ENCODE measurements at regions not wholly inside any gene's neighbourhood (a gene's known extent, or its start where the extent isn't known, plus 50 kb on each side); places are given as distances from the start of the nearest gene placed in this dataset.

GRCh38 chr2:83757329-83757728, 701.8 kb downstream of the SUCLG1 start:
- H3F3A ChIP-seq (ENCODE audit: low read depth): no peaks in the 10 kb centered on the region
- no peak for TF ChIP-seq EZH2phosphoT487 (IDR thresholded peaks at IDR 0.05; ENCODE audit: borderline replicate concordance)
- TF ChIP-seq, protein P1, sequence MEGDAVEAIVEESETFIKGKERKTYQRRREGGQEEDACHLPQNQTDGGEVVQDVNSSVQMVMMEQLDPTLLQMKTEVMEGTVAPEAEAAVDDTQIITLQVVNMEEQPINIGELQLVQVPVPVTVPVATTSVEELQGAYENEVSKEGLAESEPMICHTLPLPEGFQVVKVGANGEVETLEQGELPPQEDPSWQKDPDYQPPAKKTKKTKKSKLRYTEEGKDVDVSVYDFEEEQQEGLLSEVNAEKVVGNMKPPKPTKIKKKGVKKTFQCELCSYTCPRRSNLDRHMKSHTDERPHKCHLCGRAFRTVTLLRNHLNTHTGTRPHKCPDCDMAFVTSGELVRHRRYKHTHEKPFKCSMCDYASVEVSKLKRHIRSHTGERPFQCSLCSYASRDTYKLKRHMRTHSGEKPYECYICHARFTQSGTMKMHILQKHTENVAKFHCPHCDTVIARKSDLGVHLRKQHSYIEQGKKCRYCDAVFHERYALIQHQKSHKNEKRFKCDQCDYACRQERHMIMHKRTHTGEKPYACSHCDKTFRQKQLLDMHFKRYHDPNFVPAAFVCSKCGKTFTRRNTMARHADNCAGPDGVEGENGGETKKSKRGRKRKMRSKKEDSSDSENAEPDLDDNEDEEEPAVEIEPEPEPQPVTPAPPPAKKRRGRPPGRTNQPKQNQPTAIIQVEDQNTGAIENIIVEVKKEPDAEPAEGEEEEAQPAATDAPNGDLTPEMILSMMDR (conservative IDR thresholded peaks at IDR 0.05; ENCODE audit: low read length): no peak
- H3K9ac ChIP-seq (ENCODE audit: low read depth, low read length, poor library complexity, severe bottlenecking): no peak overlapping the region
- no peaks in the 10 kb centered on the region for H3K9me3 ChIP-seq (ENCODE audit: insufficient read depth, low read depth, low read length)
- H3K4me3 ChIP-seq (ENCODE audit: low read length, poor library complexity, severe bottlenecking): no peak overlapping the region
- no peaks in the 10 kb centered on the region for H3K27me3 ChIP-seq (ENCODE audit: insufficient read depth, low read length, poor library complexity, severe bottlenecking)
- no peak overlapping the region for H3K4me2 ChIP-seq (ENCODE audit: low read depth, low read length, poor library complexity, severe bottlenecking)
- no peaks in the 10 kb centered on the region for H4K20me1 ChIP-seq (ENCODE audit: insufficient read depth, low read length, poor library complexity, severe bottlenecking)
- H3K79me2 ChIP-seq (ENCODE audit: insufficient read depth, low read length): no peaks in the 10 kb centered on the region
- no peaks in the 10 kb centered on the region for H3K4me1 ChIP-seq (ENCODE audit: insufficient read depth, low read length, poor library complexity, severe bottlenecking)
- no peak overlapping the region for H2AFZ ChIP-seq (ENCODE audit: low read length)
- no peaks in the 10 kb centered on the region for H3K36me3 ChIP-seq (ENCODE audit: insufficient read depth, low read length)
- no peaks in the 10 kb centered on the region for H3K9me2 ChIP-seq (replicated peaks; ENCODE audit: low read depth, low read length)

DNA sequence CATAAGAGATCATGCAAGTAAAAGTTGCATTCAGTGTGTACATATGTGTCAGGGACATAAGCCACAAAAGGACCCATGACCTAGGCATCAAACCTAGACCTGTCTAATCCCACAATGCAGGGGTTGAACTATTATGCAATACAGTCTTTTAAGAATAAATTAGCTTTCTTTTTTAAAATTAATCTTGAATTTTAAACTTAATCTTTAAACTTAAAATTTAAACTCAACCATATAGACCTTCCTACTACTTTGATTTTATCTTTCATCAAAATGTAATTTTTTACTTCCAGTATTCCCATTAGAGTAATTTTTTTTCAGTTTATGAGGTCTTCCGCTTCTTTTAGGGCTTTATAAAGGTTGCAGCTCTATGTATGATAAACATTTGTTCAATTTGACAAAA, 702.9 kb downstream of the SUCLG1 start:
- TF ChIP-seq, protein P1 (conservative IDR thresholded peaks at IDR 0.05; ENCODE audit: low read length): no peak
- no peak for TF ChIP-seq EZH2phosphoT487 (IDR thresholded peaks at IDR 0.05; ENCODE audit: borderline replicate concordance)
- Histone ChIP-seq H3K4me3 (ENCODE audit: low read length, poor library complexity, severe bottlenecking) (no peak overlapping the region), H3K4me1 (ENCODE audit: insufficient read depth, low read length, poor library complexity, severe bottlenecking) (no peaks in the 10 kb centered on the region), H3K4me2 (ENCODE audit: low read depth, low read length, poor library complexity, severe bottlenecking) (no peak overlapping the region), H3K9me2 (replicated peaks; ENCODE audit: low read depth, low read length) (no peaks in the 10 kb centered on the region), H3K9me3 (ENCODE audit: insufficient read depth, low read depth, low read length) (no peaks in the 10 kb centered on the region), H2AFZ (ENCODE audit: low read length) (no peak overlapping the region), H3K79me2 (ENCODE audit: insufficient read depth, low read length) (no peaks in the 10 kb centered on the region), H3K9ac (ENCODE audit: low read depth, low read length, poor library complexity, severe bottlenecking) (no peak overlapping the region), H4K20me1 (ENCODE audit: insufficient read depth, low read length, poor library complexity, severe bottlenecking) (no peaks in the 10 kb centered on the region), H3K36me3 (ENCODE audit: insufficient read depth, low read length) (no peaks in the 10 kb centered on the region), H3K27me3 (ENCODE audit: insufficient read depth, low read length, poor library complexity, severe bottlenecking) (no peaks in the 10 kb centered on the region), H3F3A (ENCODE audit: low read depth) (no peaks in the 10 kb centered on the region)

DNA sequence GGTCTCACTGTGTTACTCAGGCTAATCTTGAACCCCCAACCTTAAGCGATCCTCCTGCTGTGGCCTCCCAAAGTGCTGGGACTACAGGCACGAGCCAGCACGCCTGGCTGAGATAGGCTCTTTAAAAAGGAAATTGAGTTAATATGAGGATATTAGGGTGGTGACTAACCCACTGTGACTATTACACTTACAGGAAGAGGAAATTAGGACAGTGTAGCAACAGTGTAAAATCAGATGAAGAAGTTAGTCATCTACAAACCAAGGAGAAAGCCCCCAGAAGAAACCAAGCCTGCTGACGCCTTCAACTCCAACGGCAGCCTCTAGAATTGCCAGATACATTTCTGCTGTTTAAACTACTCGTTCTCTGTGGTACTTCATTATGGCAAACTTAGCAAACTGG, 711.9 kb downstream of the SUCLG1 start:
- no peaks in the 10 kb centered on the region for H3F3A ChIP-seq (ENCODE audit: low read depth)
- no peaks in the 10 kb centered on the region for H3K4me1 ChIP-seq (ENCODE audit: insufficient read depth, low read length, poor library complexity, severe bottlenecking)
- H3K9ac ChIP-seq (ENCODE audit: low read depth, low read length, poor library complexity, severe bottlenecking): no peak overlapping the region
- no peaks in the 10 kb centered on the region for H3K9me3 ChIP-seq (ENCODE audit: insufficient read depth, low read depth, low read length)
- H3K4me2 ChIP-seq (ENCODE audit: low read depth, low read length, poor library complexity, severe bottlenecking): no peak overlapping the region
- no peak overlapping the region for H2AFZ ChIP-seq (ENCODE audit: low read length)
- H3K4me3 ChIP-seq (ENCODE audit: low read length, poor library complexity, severe bottlenecking): no peak overlapping the region
- no peaks in the 10 kb centered on the region for H3K27me3 ChIP-seq (ENCODE audit: insufficient read depth, low read length, poor library complexity, severe bottlenecking)
- no peak for TF ChIP-seq EZH2phosphoT487 (IDR thresholded peaks at IDR 0.05; ENCODE audit: borderline replicate concordance)
- TF ChIP-seq, protein P1 (conservative IDR thresholded peaks at IDR 0.05; ENCODE audit: low read length): no peak
- H3K79me2 ChIP-seq (ENCODE audit: insufficient read depth, low read length): no peaks in the 10 kb centered on the region
- no peaks in the 10 kb centered on the region for H3K9me2 ChIP-seq (replicated peaks; ENCODE audit: low read depth, low read length)
- H4K20me1 ChIP-seq (ENCODE audit: insufficient read depth, low read length, poor library complexity, severe bottlenecking): no peaks in the 10 kb centered on the region
- H3K36me3 ChIP-seq (ENCODE audit: insufficient read depth, low read length): no peaks in the 10 kb centered on the region

All from Loucy (cell line).